ENCODE measurements at regions not wholly inside any gene's neighbourhood (a gene's known extent, or its start where the extent isn't known, plus 50 kb on each side); places are given as distances from the start of the nearest gene placed in this dataset.

DNA sequence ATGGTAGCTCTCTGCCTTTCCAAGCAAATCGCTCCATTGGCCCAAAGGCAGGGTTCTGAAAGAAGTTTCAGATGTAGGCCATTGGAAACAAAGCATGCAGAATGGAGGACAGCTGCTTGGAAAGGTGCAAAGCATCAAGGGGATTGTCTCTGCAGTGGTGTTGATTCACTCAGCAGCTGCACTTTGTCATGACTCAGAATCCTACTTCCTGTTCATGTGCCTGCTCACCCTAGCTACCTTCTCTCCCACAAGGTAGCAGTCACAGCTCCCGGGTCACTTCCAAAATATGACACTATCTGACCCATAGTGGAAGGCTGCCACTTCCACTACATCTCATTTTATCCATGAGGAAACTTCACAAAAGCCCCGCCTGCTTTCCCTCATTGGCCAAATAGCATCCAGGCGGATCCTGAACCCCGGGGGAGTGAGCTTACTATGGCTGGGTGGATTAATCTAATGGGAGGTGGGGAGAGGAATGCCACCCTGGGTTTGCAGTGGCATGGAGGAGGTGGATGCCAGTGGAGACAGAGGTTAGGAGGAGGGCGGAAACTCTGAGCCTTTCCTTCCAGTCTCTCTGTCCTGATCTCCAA, 74.7 kb upstream of the NKD1 start:
- CTCF ChIA-PET = interaction anchor here (1.1 kb wide), 1 partner anchor 147 kb away, joined by 4 read pairs; no protein-coding TSS in a partner anchor
- in situ Hi-C loops (cut with MboI) = no loop called here
- intact Hi-C loops (cut with micrococcal nuclease; ENCODE audit: unreplicated experiment) = no loop called here
- FAIRE-seq (peak; percentile 89), ATAC-seq (peak; percentile 61), DNase-seq (ENCODE audit: low read depth, low spot score) (peak; percentile 23)
- no peak overlapping the region for H3K27ac ChIP-seq (ENCODE audit: control insufficient read depth, insufficient read depth)
- no peaks in the 10 kb centered on the region; a peak in 2 of 4 replicates for H3K27me3 ChIP-seq (replicated peaks in 1 of 2; ENCODE audit: control insufficient read depth in 2 of 2, insufficient read depth in 2 of 2, low read length in 1 of 2)
- H3K9ac ChIP-seq (ENCODE audit: control insufficient read depth, insufficient read depth, low read length) = no peak overlapping the region
- no peaks in the 10 kb centered on the region for H4K20me1 ChIP-seq (ENCODE audit: control insufficient read depth, insufficient read depth)
- peak overlapping the region; percentile 31; the same call in 1 of the 2 replicates for H3K4me2 ChIP-seq (ENCODE audit: control insufficient read depth, insufficient read depth)
- RAD21 ChIA-PET (ENCODE audit: unreplicated experiment) = no interaction called here
- no peaks in the 10 kb centered on the region for H3K9me3 ChIP-seq (replicated peaks; ENCODE audit: control insufficient read depth, insufficient read depth, low read length)
- BruUV-seq (replicated peaks) = no TSS peak
- POLR2A ChIA-PET = no interaction called here
- no peaks in the 10 kb centered on the region for H3K36me3 ChIP-seq (ENCODE audit: control insufficient read depth in 2 of 2, insufficient read depth in 2 of 2, low read length in 1 of 2)
- H3K79me2 ChIP-seq (ENCODE audit: control insufficient read depth, insufficient read depth, low read length) = no peaks in the 10 kb centered on the region
- no peak overlapping the region for H3K4me3 ChIP-seq
- SMC1A ChIA-PET (ENCODE audit: uncharacterized antibody, unreplicated experiment) = no interaction called here
- H3K4me1 ChIP-seq (ENCODE audit: control insufficient read depth, insufficient read depth, low read length) = peaks cover 15% of the 10 kb centered on the region
- H2AFZ ChIP-seq (ENCODE audit: control insufficient read depth, low read depth, low read length) = no peak overlapping the region; the same call in 1 of the 2 replicates
- WGBS (ENCODE audit: insufficient coverage, insufficient replicate concordance, low lambda C conversion rate, missing lambda C conversion rate) = 32% methylated on average over 6 of the region's 6 CpGs
- TF ChIP-seq SUZ12 (IDR thresholded peaks at IDR 0.05; ENCODE audit: unreplicated experiment) (no peak), TCF12 (IDR thresholded peaks at IDR 0.05; ENCODE audit: low read depth, low read length) (peak; percentile 95), ZZZ3 (IDR thresholded peaks at IDR 0.05; ENCODE audit: control insufficient read depth, insufficient read length, low read depth) (no peak), ZNF274 (IDR thresholded peaks at IDR 0.05; ENCODE audit: insufficient read depth, insufficient read length) (no peak), RELA (IDR thresholded peaks at IDR 0.05; ENCODE audit: borderline replicate concordance, partially characterized antibody) (no peak), FOXM1 (IDR thresholded peaks at IDR 0.05; ENCODE audit: low read depth, low read length) (no peak), HDGF (IDR thresholded peaks at IDR 0.05) (no peak), SMC3 (IDR thresholded peaks at IDR 0.05; ENCODE audit: borderline replicate concordance, low read length) (no peak), SRF (IDR thresholded peaks at IDR 0.05; ENCODE audit: low read depth in 2 of 2, low read length in 2 of 2) (no peak), EED (IDR thresholded peaks at IDR 0.05; ENCODE audit: low read depth) (peak; percentile 83), GATAD2B (conservative IDR thresholded peaks at IDR 0.05; ENCODE audit: low read depth) (no peak), FOS (IDR thresholded peaks at IDR 0.05; ENCODE audit: borderline replicate concordance, extremely low read depth, insufficient read length) (no peak), NR2C2 (IDR thresholded peaks at IDR 0.05; ENCODE audit: borderline replicate concordance, control insufficient read depth, insufficient read length, low read depth) (no peak), JUNB (IDR thresholded peaks at IDR 0.05) (peak; percentile 83), NFYA (IDR thresholded peaks at IDR 0.05; ENCODE audit: borderline replicate concordance, low read depth, low read length) (no peak), ZNF24 (IDR thresholded peaks at IDR 0.05) (no peak), SPI1 (IDR thresholded peaks at IDR 0.05; ENCODE audit: borderline replicate concordance, insufficient read depth, low read depth, low read length) (no peak), CEBPB (IDR thresholded peaks at IDR 0.05; ENCODE audit: borderline replicate concordance in 1 of 2, low read depth in 2 of 2, low read length in 2 of 2) (no peak), JUND (IDR thresholded peaks at IDR 0.05; ENCODE audit: low read depth, low read length) (no peak), SMAD5 (IDR thresholded peaks at IDR 0.05; ENCODE audit: low read depth) (no peak), EP300 (IDR thresholded peaks at IDR 0.05; ENCODE audit: borderline replicate concordance in 1 of 2, control insufficient read depth in 1 of 2, low read depth in 2 of 2, low read length in 2 of 2) (no peak), ATF7 (IDR thresholded peaks at IDR 0.05; ENCODE audit: low read depth) (no peak), ZNF384 (IDR thresholded peaks at IDR 0.05; ENCODE audit: borderline replicate concordance, low read depth, low read length) (no peak), RUNX3 (IDR thresholded peaks at IDR 0.05; ENCODE audit: low read length) (peak; percentile 39; the same call in 1 of the 2 replicates), BCL11A (IDR thresholded peaks at IDR 0.05; ENCODE audit: low read depth, low read length) (no peak), IRF4 (IDR thresholded peaks at IDR 0.05; ENCODE audit: low read depth, low read length) (peak; percentile 68; the same call in 1 of the 2 replicates)
- TF ChIP-seq, protein P1, sequence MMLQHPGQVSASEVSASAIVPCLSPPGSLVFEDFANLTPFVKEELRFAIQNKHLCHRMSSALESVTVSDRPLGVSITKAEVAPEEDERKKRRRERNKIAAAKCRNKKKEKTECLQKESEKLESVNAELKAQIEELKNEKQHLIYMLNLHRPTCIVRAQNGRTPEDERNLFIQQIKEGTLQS (IDR thresholded peaks at IDR 0.05; ENCODE audit: borderline replicate concordance, extremely low read depth, low read depth, low read length) = no peak
